DND-41 (cell line): ENCODE measurements at regions not wholly inside any gene's neighbourhood (a gene's known extent, or its start where the extent isn't known, plus 50 kb on each side); places are given as distances from the start of the nearest gene placed in this dataset.

ENCODE experiments used
- ATAC-seq: fragments of 200-7000 bp; cut with Tn5 transposase; 3 replicates; pipeline ENCODE4 v1.9.1; 2021; ENCODE audit warnings: low read depth; ENCODE audit not compliant: insufficient read depth
- DNase-seq: peaks from one replicate; pipeline ENCODE4 v3.0.0-alpha.2; 2020
- H2AFZ ChIP-seq: 2 replicates; pipeline ENCODE4 v1.6.0; 2012; ENCODE audit warnings: low read depth, low read length
- H3K27ac ChIP-seq: 2 replicates; pipeline ENCODE4 v1.5.1; 2012; ENCODE audit warnings: low read length, inconsistent platforms
- H3K27me3 ChIP-seq: fragments of 200-600 bp; sonication (generic); 2 replicates; pipeline ENCODE4 v1.6.0; 2012; ENCODE audit warnings: low read length, mild to moderate bottlenecking, inconsistent platforms; ENCODE audit not compliant: insufficient read depth, poor library complexity
- H3K36me3 ChIP-seq: 2 replicates; pipeline ENCODE4 v1.5.1; 2012; ENCODE audit warnings: low read length, inconsistent platforms; ENCODE audit not compliant: insufficient read depth
- H3K4me1 ChIP-seq: 2 replicates; pipeline ENCODE4 v1.5.1; 2012; ENCODE audit warnings: mild to moderate bottlenecking, low read length; ENCODE audit not compliant: insufficient read depth
- H3K4me2 ChIP-seq: 2 replicates; pipeline ENCODE4 v1.6.0; 2012; ENCODE audit warnings: mild to moderate bottlenecking, moderate library complexity, low read length, inconsistent platforms; ENCODE audit not compliant: insufficient read depth
- H3K4me3 ChIP-seq, 2 experiments: fragments of 200-600 bp in 1 of 2; shearing (Covaris generic) in 1 of 2; 2 replicates each; pipeline ENCODE4 v1.5.1; 2012 to 2016; ENCODE audit warnings: inconsistent platforms in 2 of 2, low read length in 2 of 2, mild to moderate bottlenecking in 2 of 2, low read depth in 1 of 2, moderate library complexity in 1 of 2
- H3K79me2 ChIP-seq: 2 replicates; pipeline ENCODE4 v1.6.0; 2012; ENCODE audit warnings: low read length, inconsistent platforms; ENCODE audit not compliant: insufficient read depth
- H3K9ac ChIP-seq: 2 replicates; pipeline ENCODE4 v1.6.0; 2012; ENCODE audit warnings: low read depth, mild to moderate bottlenecking, inconsistent platforms, low read length, moderate library complexity
- H3K9me3 ChIP-seq: 2 replicates; pipeline ENCODE4 v1.5.1; 2012; ENCODE audit warnings: low read length, moderate library complexity, mild to moderate bottlenecking, inconsistent platforms; ENCODE audit not compliant: insufficient read depth, severe bottlenecking
- H4K20me1 ChIP-seq: 2 replicates; pipeline ENCODE4 v1.6.0; 2012; ENCODE audit warnings: low read length; ENCODE audit not compliant: insufficient read depth
- CTCF ChIP-seq: IDR thresholded peaks from 2 replicates; pipeline ENCODE4 v1.5.1; 2012; ENCODE audit warnings: borderline replicate concordance, low read length, moderate library complexity, mild to moderate bottlenecking; ENCODE audit not compliant: poor library complexity, severe bottlenecking; ENCODE audit errors: extremely low read depth
- EZH2 ChIP-seq: IDR thresholded peaks from 3 replicates; pipeline ENCODE4 v1.6.1; 2012; ENCODE audit warnings: borderline replicate concordance, low read depth, mild to moderate bottlenecking, moderate library complexity, low read length, inconsistent platforms; ENCODE audit not compliant: severe bottlenecking

- H3K36me3 ChIP-seq: no peaks in the 10 kb centered on the region
- no peak overlapping the region for H3K27ac ChIP-seq
- no peaks in the 10 kb centered on the region for H3K4me1 ChIP-seq
- no peak overlapping the region for H3K9ac ChIP-seq
- H3K9me3 ChIP-seq: no peaks in the 10 kb centered on the region
- ATAC-seq (no peak), DNase-seq (no peak)
- no peaks in the 10 kb centered on the region for H3K79me2 ChIP-seq
- no peak overlapping the region for H2AFZ ChIP-seq
- H3K4me3 ChIP-seq: no peak overlapping the region
- TF ChIP-seq CTCF (no peak), EZH2 (no peak)
- H3K27me3 ChIP-seq: no peaks in the 10 kb centered on the region
- no peaks in the 10 kb centered on the region for H4K20me1 ChIP-seq
- H3K4me2 ChIP-seq: no peak overlapping the region
These were observed 779.6 kb downstream of the DIAPH3 start for GRCh38 chr13:59384154-59384553.

GRCh38 chr13:59391696-59392095 lies 772.0 kb downstream of the DIAPH3 start:
- Histone ChIP-seq H3K27ac (peak overlapping the region; percentile 70), H3K4me3 (peak overlapping the region in 1 of 2 experiments; percentile 24; a peak in 1 of 4 replicates), H2AFZ (peak overlapping the region; percentile 84), H3K9ac (no peak overlapping the region), H3K79me2 (no peaks in the 10 kb centered on the region), H3K9me3 (peaks cover 3% of the 10 kb centered on the region), H3K4me2 (peak overlapping the region; percentile 15; the same call in 1 of the 2 replicates), H3K4me1 (peaks cover 10% of the 10 kb centered on the region), H4K20me1 (no peaks in the 10 kb centered on the region), H3K27me3 (no peaks in the 10 kb centered on the region), H3K36me3 (no peaks in the 10 kb centered on the region)
- peak; percentile 99 for ATAC-seq
- peak; percentile 71 for DNase-seq
- TF ChIP-seq EZH2 (no peak), CTCF (peak; percentile 88)

- H3K4me2 ChIP-seq: peak overlapping the region; percentile 15; the same call in 1 of the 2 replicates
- H3K9me3 ChIP-seq: peaks cover 3% of the 10 kb centered on the region
- no peaks in the 10 kb centered on the region for H3K79me2 ChIP-seq
- H3K27ac ChIP-seq: peak overlapping the region; percentile 70; the same call in 1 of the 2 replicates
- no peak for ATAC-seq
- no peaks in the 10 kb centered on the region for H3K27me3 ChIP-seq
- no peak for DNase-seq
- H4K20me1 ChIP-seq: no peaks in the 10 kb centered on the region
- H3K36me3 ChIP-seq: no peaks in the 10 kb centered on the region
- H3K4me3 ChIP-seq: no peak overlapping the region
- H3K4me1 ChIP-seq: peaks cover 10% of the 10 kb centered on the region
- H2AFZ ChIP-seq: peak overlapping the region; percentile 84
- no peak for TF ChIP-seq EZH2
- TF ChIP-seq CTCF: no peak
- H3K9ac ChIP-seq: no peak overlapping the region
These were observed 771.4 kb downstream of the DIAPH3 start for GRCh38 chr13:59392328-59392727.

GRCh38 chr13:59394496-59394895 lies 769.2 kb downstream of the DIAPH3 start:
- no peaks in the 10 kb centered on the region for H3K36me3 ChIP-seq
- no peak overlapping the region for H3K27ac ChIP-seq
- H3K9me3 ChIP-seq: peaks cover 3% of the 10 kb centered on the region
- H3K79me2 ChIP-seq: no peaks in the 10 kb centered on the region
- no peak for ATAC-seq
- no peak for TF ChIP-seq CTCF
- TF ChIP-seq EZH2: no peak
- DNase-seq: no peak
- no peak overlapping the region for H3K9ac ChIP-seq
- H3K27me3 ChIP-seq: no peaks in the 10 kb centered on the region
- no peaks in the 10 kb centered on the region for H4K20me1 ChIP-seq
- no peak overlapping the region for H3K4me3 ChIP-seq
- H2AFZ ChIP-seq: no peak overlapping the region
- H3K4me2 ChIP-seq: no peak overlapping the region
- peaks cover 10% of the 10 kb centered on the region for H3K4me1 ChIP-seq
